ENCODE measurements at regions not wholly inside any gene's neighbourhood (a gene's known extent, or its start where the extent isn't known, plus 50 kb on each side); places are given as distances from the start of the nearest gene placed in this dataset.

DNA sequence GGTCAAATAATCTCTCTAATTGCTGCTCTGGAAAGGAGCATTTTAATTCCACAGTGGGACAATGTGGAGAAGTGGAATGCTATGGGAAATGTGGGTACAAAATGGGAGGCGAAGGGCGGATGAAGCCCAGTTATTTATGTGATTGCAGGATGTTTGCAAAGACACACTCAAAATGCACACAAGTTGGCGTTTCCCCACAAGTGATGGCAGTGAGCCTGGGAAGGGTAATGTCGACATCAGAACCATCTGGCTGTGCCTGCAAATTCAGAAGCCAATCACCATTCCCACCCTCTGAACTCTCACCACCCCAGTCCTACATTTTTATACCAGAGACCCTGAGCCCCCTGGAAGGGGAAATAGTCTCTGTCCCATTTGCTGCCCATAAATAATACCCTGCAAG lies 201.1 kb downstream of the SOX9 start:
- TF ChIP-seq, protein P1, sequence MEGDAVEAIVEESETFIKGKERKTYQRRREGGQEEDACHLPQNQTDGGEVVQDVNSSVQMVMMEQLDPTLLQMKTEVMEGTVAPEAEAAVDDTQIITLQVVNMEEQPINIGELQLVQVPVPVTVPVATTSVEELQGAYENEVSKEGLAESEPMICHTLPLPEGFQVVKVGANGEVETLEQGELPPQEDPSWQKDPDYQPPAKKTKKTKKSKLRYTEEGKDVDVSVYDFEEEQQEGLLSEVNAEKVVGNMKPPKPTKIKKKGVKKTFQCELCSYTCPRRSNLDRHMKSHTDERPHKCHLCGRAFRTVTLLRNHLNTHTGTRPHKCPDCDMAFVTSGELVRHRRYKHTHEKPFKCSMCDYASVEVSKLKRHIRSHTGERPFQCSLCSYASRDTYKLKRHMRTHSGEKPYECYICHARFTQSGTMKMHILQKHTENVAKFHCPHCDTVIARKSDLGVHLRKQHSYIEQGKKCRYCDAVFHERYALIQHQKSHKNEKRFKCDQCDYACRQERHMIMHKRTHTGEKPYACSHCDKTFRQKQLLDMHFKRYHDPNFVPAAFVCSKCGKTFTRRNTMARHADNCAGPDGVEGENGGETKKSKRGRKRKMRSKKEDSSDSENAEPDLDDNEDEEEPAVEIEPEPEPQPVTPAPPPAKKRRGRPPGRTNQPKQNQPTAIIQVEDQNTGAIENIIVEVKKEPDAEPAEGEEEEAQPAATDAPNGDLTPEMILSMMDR (IDR thresholded peaks at IDR 0.05) = no peak
- TF ChIP-seq POLR2A (IDR thresholded peaks at IDR 0.05) = no peak
